ENCODE measurements at regions not wholly inside any gene's neighbourhood (a gene's known extent, or its start where the extent isn't known, plus 50 kb on each side); places are given as distances from the start of the nearest gene placed in this dataset.

- no peak for DNase-seq
Measured at GRCh38 chr2:5528706-5529105, 163.5 kb upstream of the SOX11 start.

GRCh38 chr2:5530011-5530696 is 162.0 kb upstream of the SOX11 start:
- no peak for DNase-seq

- DNase-seq: no peak
Measured at GRCh38 chr2:5535301-5535700, 156.9 kb upstream of the SOX11 start.

DNA sequence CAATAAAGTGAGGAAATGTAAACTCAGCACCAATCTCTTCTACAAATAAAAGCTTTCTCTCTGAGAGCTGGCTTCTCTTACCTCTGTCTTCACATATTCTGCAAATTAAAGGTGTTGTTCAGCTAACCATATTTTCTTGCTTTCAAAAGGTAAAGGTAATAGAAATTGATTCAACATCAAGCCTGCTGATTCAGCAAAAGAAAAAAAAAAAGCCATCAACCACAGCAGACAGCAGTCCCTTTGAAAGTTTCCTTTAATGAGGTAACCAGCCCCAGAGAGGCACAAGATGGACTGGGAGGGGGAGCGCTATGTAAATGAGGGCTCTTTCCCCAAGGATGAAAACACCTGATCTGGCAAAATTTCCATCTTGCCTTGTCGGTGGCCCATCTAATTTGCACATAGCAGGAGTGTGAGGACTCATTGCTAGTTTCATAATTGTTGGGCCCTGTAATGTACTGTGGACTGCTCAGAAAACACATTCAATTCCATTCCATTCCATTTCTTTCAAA is 154.9 kb upstream of the SOX11 start:
- no peak for DNase-seq

DNA sequence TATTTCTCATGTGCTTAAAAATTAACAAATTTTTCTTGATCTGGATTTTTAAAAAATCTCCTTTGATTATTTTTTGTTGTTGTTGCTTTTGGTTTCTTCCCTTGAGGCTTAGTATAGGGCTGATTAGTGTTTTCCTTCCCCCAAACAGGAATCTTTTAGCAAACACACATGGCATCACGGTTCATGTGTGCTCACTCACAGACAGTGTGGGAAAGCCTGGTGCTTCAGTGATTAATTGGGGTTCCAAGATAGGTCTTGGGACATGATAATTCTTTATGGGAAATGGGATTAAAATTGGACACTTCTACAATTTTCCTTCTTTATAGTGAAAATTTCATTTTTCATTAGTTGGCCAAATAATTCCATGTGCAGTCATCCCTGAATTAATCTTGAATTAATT is 153.9 kb upstream of the SOX11 start:
- DNase-seq: no peak

- peak; percentile 31 for DNase-seq
Measured at GRCh38 chr2:5538772-5539171, 153.4 kb upstream of the SOX11 start.

DNA sequence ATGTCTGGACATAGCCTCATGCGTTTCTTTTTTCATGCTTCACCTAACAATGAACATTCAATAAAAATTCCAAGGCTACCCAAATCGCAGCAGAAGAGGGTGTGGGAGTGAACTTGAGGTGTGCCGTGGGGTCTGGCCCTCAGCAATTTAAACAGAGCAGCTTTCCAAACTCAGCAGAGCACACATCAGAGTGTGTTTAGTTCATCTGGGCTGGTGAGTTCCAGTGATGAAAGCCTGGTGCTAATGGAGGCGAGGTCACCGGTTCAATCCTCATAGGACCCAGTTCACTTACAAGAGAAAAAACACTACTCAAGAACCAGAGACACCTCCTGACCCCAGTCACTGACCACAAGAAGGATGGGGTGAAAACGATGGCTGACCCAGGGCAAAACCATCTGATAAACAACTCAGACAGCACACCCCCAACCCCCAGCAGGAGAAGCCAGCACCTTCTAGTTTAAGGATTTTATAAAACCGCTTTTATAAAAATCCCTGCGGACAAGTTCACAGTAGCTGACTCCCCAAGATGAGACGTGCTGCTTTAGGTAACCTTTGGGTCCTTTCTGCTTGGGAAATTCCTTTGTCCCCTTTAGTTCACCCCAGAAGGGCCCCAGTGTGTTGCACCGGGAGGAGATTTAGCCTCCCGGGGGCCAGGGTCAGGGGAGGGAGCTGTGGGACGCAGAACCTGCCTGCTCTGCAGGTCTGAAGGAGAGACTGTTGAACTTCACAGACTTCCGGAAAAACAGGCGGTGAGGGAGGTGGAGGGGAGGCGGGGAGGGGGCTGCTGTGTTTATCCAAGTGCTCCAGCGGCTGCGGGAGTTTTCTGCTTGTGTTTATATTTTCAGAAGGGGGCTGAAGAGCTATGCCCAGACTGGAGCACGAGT is 152.7 kb upstream of the SOX11 start:
- peak; percentile 7 for DNase-seq

DNA sequence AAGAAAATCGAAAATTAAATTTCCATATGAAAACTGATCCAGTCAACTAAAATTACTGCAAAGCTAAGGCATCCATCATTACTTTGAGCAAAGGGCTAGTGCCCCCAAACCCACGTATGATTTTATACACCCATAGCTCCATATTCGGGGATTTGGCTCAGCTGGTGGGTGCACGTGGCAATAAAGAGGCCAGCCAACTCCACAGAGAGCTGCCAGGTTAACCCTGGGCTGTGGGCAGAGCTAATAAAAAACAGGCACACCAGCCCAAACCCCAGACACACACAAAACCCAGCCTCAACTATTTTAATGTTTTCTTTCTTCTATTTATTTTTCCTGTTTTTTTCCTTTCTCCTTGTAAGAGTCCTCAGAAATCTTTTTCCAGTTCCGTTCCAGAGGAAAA is 151.3 kb upstream of the SOX11 start:
- DNase-seq: peak; percentile 6

GRCh38 chr2:5544205-5544786 is 147.9 kb upstream of the SOX11 start:
- DNase-seq: no peak

- DNase-seq: no peak
Measured at GRCh38 chr2:5546181-5546580, 146.0 kb upstream of the SOX11 start.

DNA sequence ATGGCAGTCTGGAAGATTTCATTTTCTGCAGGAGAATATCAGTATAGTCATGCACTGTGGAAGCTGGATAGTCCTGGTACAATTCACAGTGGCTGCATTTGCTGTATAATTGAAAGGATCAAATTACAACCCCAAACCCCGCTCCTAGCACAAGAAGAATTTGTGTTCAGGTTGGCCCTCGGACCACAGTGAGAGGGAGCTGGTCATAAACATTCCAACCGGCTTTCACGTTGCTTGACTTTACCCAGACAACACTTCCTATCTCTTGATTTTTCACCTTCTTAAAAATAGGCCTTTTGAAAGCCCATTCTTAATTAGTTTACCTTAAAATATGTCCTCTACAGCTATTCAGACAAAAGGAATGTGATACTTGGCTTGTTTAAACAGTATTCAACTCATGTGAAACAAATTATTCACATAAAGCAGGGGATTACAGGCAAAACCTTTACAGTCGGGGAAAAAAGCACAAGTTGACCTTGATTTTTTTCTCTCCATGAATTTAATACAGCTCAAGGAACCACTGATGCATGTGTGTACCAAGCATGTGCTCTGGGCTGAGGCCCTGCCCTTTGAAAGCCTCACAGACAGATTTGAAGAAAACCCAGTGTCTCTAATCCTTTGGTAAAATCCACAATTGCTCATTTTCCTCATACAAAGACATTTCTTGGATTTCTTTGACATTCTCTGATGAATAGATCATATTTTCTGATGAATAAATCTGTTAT is 143.0 kb upstream of the SOX11 start:
- DNase-seq: no peak

GRCh38 chr2:5549771-5550170 is 142.4 kb upstream of the SOX11 start:
- DNase-seq: no peak

- DNase-seq: no peak
Measured at GRCh38 chr2:5555636-5556035, 136.5 kb upstream of the SOX11 start.

GRCh38 chr2:5561006-5561405 is 131.2 kb upstream of the SOX11 start:
- no peak for DNase-seq

- no peak for DNase-seq
Measured at GRCh38 chr2:5562426-5562825, 129.8 kb upstream of the SOX11 start.

DNA sequence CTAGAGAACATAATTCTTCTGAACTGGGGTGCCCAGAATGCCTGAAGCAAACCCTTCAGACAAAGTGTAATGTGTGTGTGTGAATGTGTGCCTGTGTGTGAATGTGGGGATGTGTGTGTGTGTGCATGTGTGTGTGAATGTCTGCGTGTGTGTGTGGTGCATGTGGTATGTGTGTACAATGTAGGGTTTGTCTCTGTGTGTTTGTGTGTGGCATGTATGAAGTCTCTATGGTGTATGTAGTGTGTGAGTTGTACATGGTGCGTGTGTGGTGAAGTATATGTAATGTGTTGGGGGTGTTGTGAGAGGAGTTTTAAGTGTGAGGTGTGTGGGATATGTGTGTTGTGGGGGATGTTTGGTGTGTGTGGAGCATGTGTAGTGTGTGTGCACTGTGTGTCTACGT is 129.3 kb upstream of the SOX11 start:
- no peak for DNase-seq

GRCh38 chr2:5563411-5563810 is 128.8 kb upstream of the SOX11 start:
- no peak for DNase-seq

DNA sequence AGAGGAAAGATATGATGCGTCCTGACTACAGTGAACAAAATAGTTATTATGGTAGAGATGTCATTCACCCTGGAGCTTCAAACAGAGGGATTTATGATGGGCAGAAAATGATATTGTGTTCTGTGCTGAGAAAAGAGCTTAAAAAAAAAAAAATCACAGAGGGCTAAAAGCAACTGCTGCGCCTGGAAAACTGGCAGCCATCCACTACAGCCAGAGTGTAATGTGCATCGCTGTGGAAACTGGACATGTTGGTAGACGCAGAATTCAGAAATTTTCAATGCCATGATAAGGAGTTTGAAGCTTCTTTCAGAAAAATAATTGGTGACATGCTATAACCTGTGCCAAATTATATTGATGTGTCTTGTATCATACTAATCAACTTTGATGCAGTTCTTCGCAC is 122.9 kb upstream of the SOX11 start:
- DNase-seq: no peak

DNA sequence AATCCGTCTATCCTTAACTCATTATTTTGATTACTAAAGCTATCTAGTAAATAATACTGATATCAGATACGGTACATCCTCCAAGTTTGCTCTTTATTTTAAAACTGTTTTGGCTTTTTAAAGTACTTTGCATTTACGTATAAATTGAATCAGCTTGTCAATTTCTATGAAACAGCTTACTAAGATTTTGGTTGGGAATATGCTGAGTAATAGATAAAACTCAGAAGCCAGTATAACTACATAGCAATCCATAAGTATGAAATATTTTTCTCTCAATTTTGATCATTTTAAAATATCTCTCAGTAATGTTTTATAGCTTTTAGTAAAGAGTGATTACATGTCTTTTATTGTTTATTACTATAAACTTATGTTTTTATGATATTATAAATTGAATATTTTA is 116.2 kb upstream of the SOX11 start:
- DNase-seq: no peak

DNA sequence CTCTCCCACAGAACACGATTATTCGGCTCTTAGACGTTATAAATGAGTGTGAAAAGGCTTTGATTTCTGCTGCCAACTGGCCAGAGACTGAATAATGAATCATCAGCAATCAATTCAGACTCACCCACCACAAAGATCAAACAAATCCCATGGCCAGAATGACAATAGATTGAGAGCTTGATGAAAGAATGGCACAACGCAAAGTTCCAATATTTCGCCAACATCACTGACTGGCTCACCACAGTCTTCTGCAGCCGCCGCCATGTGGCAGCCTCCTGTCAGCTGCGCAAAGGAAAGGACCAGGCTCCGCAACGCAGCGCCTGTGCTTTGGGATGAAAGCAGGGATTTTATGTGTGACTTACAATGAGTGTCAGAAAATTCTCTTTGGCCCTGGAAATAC is 104.4 kb upstream of the SOX11 start:
- DNase-seq: no peak

- no peak for DNase-seq
Measured at GRCh38 chr2:5588601-5589000, 103.6 kb upstream of the SOX11 start.

DNA sequence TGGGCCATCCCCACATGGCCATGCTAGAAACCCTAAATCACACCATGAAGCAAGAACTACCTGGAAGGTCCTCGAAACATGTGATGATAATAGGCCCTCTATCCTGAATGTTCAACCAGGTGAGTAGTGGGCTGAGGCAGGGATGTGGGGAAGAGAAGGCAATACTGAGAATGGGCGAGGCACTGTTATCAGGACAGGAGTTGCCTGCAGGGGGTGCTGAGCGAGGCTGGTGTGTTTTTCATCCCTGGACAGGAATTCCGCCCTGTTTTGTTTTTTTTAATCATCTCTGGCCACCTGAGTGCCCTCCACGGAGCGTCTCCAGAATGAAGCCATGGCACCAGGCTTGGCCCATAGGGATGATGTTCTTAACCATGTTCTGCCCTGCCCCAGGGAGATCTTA is 103.0 kb upstream of the SOX11 start:
- no peak for DNase-seq

DNA sequence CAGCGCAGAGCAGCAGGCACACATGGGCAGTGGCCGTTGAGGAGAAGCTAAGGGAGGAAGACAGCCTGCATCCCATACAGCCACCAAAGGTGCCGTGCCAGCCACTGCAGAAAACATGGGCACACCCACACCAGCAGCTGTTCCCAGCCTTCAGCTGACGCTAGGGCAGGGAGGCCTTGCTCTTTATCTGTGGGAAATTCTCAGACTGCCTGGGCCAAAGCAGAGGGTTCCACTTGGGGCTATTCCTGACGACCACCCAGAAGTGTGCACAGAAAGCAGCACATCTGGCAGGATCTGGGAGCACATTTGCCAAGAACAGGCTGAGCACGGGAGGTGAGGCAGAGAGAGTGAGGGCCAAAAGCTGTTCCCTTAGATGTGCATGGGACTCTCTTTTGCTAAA is 101.3 kb upstream of the SOX11 start:
- DNase-seq: no peak

Measured in NCI-H1092 treated with DMSO at 0.1 percent for 48 hours (cell line).